Right renal pelvis (tissue), 4 donors: ENCODE measurements at regions not wholly inside any gene's neighbourhood (a gene's known extent, or its start where the extent isn't known, plus 50 kb on each side); places are given as distances from the start of the nearest gene placed in this dataset.

Experiments
- DNase-seq, 4 donors: peaks; one replicate each; pipeline ENCODE4 v3.0.0-alpha.2; 2013; ENCODE audit warnings: low read depth in 4 of 4, low spot score in 3 of 4, missing footprints in 1 of 4

DNA sequence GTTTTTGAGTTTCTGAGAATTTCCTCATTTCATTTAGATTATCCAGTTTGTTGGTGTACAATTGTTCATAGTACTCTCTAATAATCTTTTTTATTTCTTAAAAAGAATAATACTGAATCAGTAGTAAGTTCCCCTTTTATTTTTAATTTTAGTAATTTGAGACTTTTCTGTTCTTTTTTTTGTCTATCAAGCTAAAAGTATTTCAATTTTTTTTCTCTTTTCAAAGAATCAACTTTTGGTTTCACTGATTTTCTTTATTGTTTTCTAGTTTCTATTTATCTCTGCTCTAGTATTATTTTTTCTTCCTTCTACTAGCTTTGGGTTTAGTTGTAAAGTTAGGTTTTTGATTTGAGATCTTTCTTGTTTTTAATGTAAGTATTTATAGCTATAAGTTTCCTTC is 60.6 kb upstream of the ARL15 start:
- DNase-seq: no peak

DNA sequence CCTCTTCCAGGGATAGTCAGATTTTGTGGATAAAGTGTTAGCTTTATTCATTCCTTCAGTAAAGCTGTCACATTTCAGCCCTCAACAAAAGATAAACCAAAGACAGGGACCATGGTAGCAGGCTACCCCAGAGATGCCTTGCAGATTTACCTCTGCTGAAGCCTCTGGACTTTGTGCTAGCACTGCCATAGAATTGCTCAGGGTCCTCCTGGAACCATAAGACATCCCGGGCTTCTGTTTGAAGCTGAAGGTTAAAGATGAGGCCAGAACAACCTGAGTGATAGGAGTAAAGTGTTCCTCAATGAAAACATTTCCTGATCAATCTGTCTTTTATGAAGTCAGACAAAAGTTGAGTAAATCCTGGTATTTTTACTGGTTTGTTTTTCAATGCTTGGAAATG is 57.5 kb upstream of the ARL15 start:
- DNase-seq: no peak

DNA sequence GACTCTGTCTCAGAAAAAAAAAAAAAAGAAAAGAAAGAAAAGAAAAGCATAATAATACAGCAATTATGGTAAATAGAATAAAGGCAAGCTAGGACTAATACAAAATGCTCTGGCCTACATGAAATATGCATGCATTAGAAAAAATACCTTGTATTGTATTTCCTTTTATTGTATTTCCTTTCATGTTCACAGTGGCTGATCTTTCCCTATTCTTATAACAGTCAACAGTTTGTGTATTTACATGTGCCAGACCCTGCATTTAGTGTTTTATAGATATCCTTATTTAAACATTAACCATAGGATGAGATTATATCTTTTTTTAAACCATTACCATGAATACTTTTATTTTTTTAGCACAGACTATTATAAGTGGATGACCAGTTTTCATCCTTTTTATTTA is 56.3 kb upstream of the ARL15 start:
- no peak for DNase-seq

DNA sequence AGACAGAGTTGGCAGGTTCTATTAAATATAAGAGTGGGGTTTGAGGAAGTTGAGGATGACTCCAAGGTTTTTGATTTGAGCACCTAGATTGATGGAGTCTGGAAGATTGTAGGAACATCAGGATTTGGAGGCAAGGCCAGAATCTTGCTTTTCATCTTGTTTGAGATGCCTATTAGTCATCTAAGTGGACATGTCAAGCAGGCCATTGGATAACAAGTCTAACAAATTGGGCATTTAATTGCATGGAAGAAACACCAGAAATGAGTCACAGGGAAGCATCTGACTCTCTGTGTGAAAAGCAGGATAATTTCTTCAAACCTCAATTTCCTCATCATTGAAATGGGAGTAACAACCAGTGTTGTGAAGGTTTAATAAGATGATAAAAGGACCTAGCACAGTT is 53.3 kb upstream of the ARL15 start:
- no peak for DNase-seq

DNA sequence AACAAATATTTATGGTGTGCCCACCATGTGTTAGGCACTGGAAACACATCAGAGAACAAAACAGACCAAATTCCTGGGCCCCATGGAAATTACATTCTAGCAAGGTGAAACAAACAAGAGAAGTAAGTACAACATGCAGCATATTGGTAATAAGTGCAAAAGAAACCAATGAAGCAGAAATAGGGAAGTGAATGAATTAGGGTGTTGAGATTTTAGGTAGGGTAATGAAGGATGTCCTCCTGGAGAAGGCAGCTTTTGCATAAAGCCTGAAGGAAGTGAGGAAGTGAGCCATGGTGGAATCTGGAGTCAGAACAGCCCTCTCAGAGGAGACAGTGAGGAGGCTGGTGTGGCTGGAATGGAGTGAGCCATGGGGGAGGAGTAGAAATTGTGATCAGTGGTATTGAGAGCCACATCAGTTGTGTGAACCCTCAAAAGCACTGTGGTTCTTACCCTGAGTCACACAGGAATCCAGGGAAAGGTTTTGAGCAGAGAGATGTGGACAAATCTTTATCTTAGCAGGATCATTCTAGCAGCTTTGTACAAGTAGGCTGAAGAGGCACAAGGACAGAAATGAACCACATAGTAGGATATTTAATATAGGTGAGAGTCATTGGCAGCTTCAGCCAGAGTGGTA is 52.7 kb upstream of the ARL15 start:
- no peak for DNase-seq

DNA sequence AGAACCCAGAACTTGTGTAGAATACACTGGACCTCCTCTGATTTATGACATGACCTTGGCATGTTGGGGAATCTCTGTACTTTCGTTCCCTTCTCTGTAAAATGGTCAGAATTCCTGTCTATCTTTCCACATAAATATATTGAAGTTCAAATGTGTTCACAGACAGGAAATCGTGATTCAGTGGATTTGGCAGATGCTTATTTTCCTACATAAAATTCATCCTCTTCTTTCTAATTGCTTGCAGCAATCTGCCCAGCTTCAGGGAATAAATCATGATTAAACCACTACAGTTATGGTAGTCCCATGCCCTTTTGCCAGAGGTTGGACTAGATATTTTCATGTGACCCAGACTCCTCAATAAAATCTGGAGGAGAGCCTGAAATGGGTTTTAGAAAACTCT is 52.1 kb upstream of the ARL15 start:
- no peak for DNase-seq

DNA sequence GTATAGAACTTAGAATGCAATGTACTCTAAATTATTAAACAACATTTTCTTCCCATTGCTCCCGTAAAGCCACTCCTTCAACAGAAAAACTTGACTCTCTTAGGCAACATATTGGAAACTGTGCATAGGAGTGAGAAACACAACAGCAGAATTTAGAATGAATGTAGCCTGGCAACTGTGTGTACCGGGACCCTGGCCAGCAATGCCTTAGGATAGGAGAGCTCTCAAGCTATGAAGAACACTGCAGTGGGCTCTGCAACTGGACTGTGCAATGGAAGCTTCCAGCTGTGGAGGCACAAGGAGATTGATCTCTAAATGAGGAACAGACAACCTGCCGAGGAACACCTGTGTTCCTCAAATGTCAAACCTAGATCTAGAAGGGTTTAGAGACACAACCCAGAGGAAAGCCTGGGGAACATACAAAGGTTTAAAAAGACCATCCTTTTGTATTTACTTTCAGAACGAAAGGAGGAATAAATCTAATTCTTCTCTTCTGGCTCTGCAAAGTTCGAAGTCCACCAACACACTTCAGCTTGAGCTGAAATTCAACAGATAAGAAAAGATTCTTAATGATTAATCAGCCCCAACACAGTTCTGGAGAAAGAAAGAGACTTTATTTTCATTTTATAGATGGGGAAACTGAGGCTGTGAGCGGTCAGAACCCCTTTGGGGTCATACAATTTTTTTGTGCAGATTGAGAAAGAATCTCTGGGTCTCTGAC is 51.5 kb upstream of the ARL15 start:
- DNase-seq: no peak

DNA sequence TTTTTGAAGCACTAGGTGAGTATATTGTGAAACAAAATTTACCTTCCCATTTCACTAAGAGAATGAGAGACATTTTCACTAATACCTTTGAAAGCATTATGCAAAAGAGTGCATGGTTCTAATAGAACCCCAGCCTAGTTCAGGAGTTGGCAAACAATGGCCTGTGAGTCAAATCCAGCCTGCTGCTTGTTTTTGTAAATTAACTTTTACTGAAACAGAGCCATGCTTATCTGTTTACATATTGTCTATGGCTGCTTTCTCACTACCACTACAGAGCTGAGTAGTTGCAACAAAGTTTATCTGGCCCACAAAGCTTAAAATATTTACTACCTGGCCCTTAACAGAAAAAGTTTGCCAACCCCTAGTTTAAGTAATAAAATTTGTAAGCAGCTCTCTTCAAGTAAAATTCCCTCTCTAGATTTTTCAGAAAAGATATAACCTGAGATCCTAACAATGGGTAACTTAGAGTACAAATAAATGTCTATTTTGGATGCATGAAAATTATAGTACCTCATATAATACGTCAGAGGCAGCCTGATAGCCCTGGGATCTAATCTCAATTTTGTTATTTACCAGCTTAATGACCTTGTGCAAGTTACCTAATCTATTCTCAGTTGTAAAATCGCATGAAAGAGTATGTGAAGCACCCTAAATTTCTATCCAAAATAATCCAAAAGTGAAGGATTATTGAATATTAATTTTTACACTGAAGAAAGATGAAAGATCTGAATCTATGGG is 50.7 kb upstream of the ARL15 start:
- no peak for DNase-seq
